Neutrophil (primary cell): ENCODE measurements at regions not wholly inside any gene's neighbourhood (a gene's known extent, or its start where the extent isn't known, plus 50 kb on each side); places are given as distances from the start of the nearest gene placed in this dataset.

Experiments used
- H3K27ac ChIP-seq: fragments of 200-600 bp; sonication (generic); 2 replicates; pipeline ENCODE4 v1.5.1; 2016; ENCODE audit warnings: mild to moderate bottlenecking, moderate library complexity
- H3K27me3 ChIP-seq: fragments of 200-600 bp; sonication (generic); 2 replicates; pipeline ENCODE4 v1.6.0; 2016; ENCODE audit warnings: mild to moderate bottlenecking
- H3K36me3 ChIP-seq: fragments of 200-600 bp; sonication (generic); 2 replicates; pipeline ENCODE4 v1.5.1; 2017
- H3K4me1 ChIP-seq, 2 experiments: fragments of 200-600 bp in 1 of 2; sonication (generic) in 1 of 2; 1 replicate in 1 of 2; 2 replicates in 1 of 2; pipeline versions ENCODE4 v1.5.1 to v1.6.1; 2013 to 2016; ENCODE audit warnings: low read depth in 1 of 2, low read length in 1 of 2, mild to moderate bottlenecking in 1 of 2, moderate library complexity in 1 of 2; ENCODE audit not compliant: control insufficient read depth in 1 of 2, insufficient read depth in 1 of 2
- H3K4me3 ChIP-seq, 2 experiments: fragments of 200-600 bp in 1 of 2; sonication (generic) in 1 of 2; 1 replicate in 1 of 2; 2 replicates in 1 of 2; pipeline ENCODE4 v1.5.1; 2013 to 2016; ENCODE audit warnings: low read depth in 1 of 2, low read length in 1 of 2, mild to moderate bottlenecking in 1 of 2, moderate library complexity in 1 of 2
- H3K9me3 ChIP-seq: fragments of 200-600 bp; sonication (generic); 2 replicates; pipeline ENCODE4 v1.5.1; 2016
- CTCF ChIP-seq: fragments of 200-600 bp; sonication (generic); IDR thresholded peaks from 2 replicates; pipeline ENCODE4 v1.5.1; 2016; ENCODE audit warnings: antibody characterized with exemption

GRCh38 chr13:78971355-78972025 is 312.5 kb upstream of the OBI1 start:
- TF ChIP-seq CTCF = no peak
- H3K4me3 ChIP-seq = no peak overlapping the region

GRCh38 chr13:78960881-78961280 is 301.9 kb upstream of the OBI1 start:
- Histone ChIP-seq H3K36me3 (no peaks in the 10 kb centered on the region), H3K27ac (no peak overlapping the region), H3K9me3 (no peaks in the 10 kb centered on the region), H3K4me3 (no peak overlapping the region), H3K4me1 (no peaks in the 10 kb centered on the region), H3K27me3 (no peaks in the 10 kb centered on the region)
- TF ChIP-seq CTCF = no peak

More at GRCh38 chr13:78971355-78972025, 312.5 kb upstream of the OBI1 start:
- H3K9me3 ChIP-seq = no peaks in the 10 kb centered on the region
- H3K27me3 ChIP-seq = no peaks in the 10 kb centered on the region
- H3K36me3 ChIP-seq = no peaks in the 10 kb centered on the region
- no peaks in the 10 kb centered on the region for H3K4me1 ChIP-seq
- H3K27ac ChIP-seq = no peak overlapping the region

- Histone ChIP-seq H3K27me3 (no peaks in the 10 kb centered on the region), H3K36me3 (no peaks in the 10 kb centered on the region), H3K4me1 (no peaks in the 10 kb centered on the region), H3K4me3 (no peak overlapping the region), H3K27ac (no peak overlapping the region), H3K9me3 (no peaks in the 10 kb centered on the region)
- no peak for TF ChIP-seq CTCF
Observed at GRCh38 chr13:78958006-78958405, 299.1 kb upstream of the OBI1 start.

GRCh38 chr13:78940455-78941130 is 281.6 kb upstream of the OBI1 start:
- no peak for TF ChIP-seq CTCF
- Histone ChIP-seq H3K27ac (no peak overlapping the region), H3K4me3 (no peak overlapping the region), H3K9me3 (no peaks in the 10 kb centered on the region), H3K27me3 (no peaks in the 10 kb centered on the region), H3K4me1 (no peaks in the 10 kb centered on the region), H3K36me3 (no peaks in the 10 kb centered on the region)

GRCh38 chr13:78934336-78934735 is 275.4 kb upstream of the OBI1 start:
- H3K9me3 ChIP-seq = no peaks in the 10 kb centered on the region
- H3K27ac ChIP-seq = no peak overlapping the region
- H3K4me1 ChIP-seq = no peaks in the 10 kb centered on the region
- H3K4me3 ChIP-seq = no peak overlapping the region
- no peaks in the 10 kb centered on the region for H3K36me3 ChIP-seq
- no peaks in the 10 kb centered on the region for H3K27me3 ChIP-seq
- TF ChIP-seq CTCF = no peak
